ENCODE measurements at regions not wholly inside any gene's neighbourhood (a gene's known extent, or its start where the extent isn't known, plus 50 kb on each side); places are given as distances from the start of the nearest gene placed in this dataset.

GRCh38 chr16:86942151-86943051 is 364.1 kb downstream of the FOXL1 start:
- TF ChIP-seq POLR2AphosphoS5 (IDR thresholded peaks at IDR 0.05; ENCODE audit: low read depth, low read length) (no peak), REST (IDR thresholded peaks at IDR 0.05; ENCODE audit: insufficient read depth in 1 of 2, low read depth in 2 of 2, low read length in 2 of 2) (no peak), SIN3A (IDR thresholded peaks at IDR 0.05; ENCODE audit: borderline replicate concordance, insufficient read depth, low read length) (no peak)
